ENCODE measurements at regions not wholly inside any gene's neighbourhood (a gene's known extent, or its start where the extent isn't known, plus 50 kb on each side); places are given as distances from the start of the nearest gene placed in this dataset.

DNA sequence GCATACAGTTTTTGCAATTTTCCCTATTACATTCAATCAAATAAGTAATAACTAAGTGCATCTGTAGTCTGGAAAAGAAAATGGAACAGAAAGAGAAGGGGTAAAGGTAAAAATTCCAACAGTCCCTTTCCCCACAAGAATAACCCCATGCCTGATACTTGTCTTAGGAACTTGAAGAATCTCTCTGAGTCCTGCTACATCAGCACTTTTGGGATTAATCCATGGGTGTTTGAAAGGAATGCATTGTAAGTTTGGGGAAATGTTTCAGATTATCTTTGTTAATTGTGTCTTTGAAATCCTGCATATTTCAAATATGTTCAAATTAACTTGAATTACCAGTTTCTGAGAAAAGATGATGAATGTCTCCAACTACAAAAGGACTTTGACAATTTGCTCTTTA is 667.3 kb upstream of the PRKX start:
- Histone ChIP-seq H3K27me3 (ENCODE audit: control insufficient read depth, insufficient read depth, low read length) (no peaks in the 10 kb centered on the region), H3K4me3 (ENCODE audit: low read length in 3 of 3) (no peak overlapping the region), H3K4me1 (ENCODE audit: control insufficient read depth in 2 of 3, insufficient read depth in 2 of 3, low read depth in 1 of 3, low read length in 3 of 3) (no peaks in the 10 kb centered on the region), H3K36me3 (ENCODE audit: control insufficient read depth in 2 of 3, insufficient read depth in 3 of 3, low read length in 3 of 3) (no peaks in the 10 kb centered on the region), H3K9me3 (ENCODE audit: control insufficient read depth in 2 of 3, insufficient read depth in 1 of 3, low read length in 3 of 3) (peaks cover 0 to 4% (median 0%) of the 10 kb centered on the region in 3 donors), H3K9ac (ENCODE audit: low read length in 3 of 3) (no peak overlapping the region), H3K27ac (ENCODE audit: low read depth in 2 of 2, low read length in 2 of 2) (no peak overlapping the region)
- DNase-seq (no peak), FAIRE-seq (no peak)
- intact Hi-C loops (cut with DNase I), result no loop called here
- TF ChIP-seq, protein P1, sequence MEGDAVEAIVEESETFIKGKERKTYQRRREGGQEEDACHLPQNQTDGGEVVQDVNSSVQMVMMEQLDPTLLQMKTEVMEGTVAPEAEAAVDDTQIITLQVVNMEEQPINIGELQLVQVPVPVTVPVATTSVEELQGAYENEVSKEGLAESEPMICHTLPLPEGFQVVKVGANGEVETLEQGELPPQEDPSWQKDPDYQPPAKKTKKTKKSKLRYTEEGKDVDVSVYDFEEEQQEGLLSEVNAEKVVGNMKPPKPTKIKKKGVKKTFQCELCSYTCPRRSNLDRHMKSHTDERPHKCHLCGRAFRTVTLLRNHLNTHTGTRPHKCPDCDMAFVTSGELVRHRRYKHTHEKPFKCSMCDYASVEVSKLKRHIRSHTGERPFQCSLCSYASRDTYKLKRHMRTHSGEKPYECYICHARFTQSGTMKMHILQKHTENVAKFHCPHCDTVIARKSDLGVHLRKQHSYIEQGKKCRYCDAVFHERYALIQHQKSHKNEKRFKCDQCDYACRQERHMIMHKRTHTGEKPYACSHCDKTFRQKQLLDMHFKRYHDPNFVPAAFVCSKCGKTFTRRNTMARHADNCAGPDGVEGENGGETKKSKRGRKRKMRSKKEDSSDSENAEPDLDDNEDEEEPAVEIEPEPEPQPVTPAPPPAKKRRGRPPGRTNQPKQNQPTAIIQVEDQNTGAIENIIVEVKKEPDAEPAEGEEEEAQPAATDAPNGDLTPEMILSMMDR (IDR thresholded peaks at IDR 0.05; ENCODE audit: borderline replicate concordance, extremely low read depth, insufficient read depth), result no peak

DNA sequence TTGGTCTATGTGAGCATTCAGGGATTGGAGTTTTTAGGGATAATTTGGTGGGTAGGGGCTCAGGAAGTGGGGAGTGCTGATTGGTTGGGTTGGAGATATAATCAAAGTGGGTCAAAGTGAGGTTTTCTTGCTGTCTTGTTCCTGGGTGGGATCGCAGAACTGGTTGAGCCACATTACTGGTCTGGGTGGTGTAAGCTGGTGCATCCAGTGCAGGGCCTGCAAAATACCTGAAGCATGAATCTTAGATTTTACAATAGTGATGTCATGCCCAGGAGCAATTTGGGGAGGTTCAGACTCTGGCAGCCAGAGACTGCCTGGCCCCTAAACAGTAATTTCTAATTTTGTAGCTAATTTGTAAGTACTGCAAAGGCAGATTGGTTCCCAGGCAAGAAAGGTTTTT is 665.6 kb upstream of the PRKX start:
- Histone ChIP-seq H3K4me3 (ENCODE audit: low read length in 3 of 3) (no peak overlapping the region), H3K27me3 (ENCODE audit: control insufficient read depth, insufficient read depth, low read length) (no peaks in the 10 kb centered on the region), H3K36me3 (ENCODE audit: control insufficient read depth in 2 of 3, insufficient read depth in 3 of 3, low read length in 3 of 3) (no peaks in the 10 kb centered on the region), H3K9ac (ENCODE audit: low read length in 3 of 3) (no peak overlapping the region), H3K9me3 (ENCODE audit: control insufficient read depth in 2 of 3, insufficient read depth in 1 of 3, low read length in 3 of 3) (peaks cover 0 to 4% (median 0%) of the 10 kb centered on the region in 3 donors), H3K4me1 (ENCODE audit: control insufficient read depth in 2 of 3, insufficient read depth in 2 of 3, low read depth in 1 of 3, low read length in 3 of 3) (no peaks in the 10 kb centered on the region), H3K27ac (ENCODE audit: low read depth in 2 of 2, low read length in 2 of 2) (no peak overlapping the region)
- intact Hi-C loops (cut with DNase I), result no loop called here
- FAIRE-seq (no peak), DNase-seq (no peak)
- TF ChIP-seq, protein P1 (IDR thresholded peaks at IDR 0.05; ENCODE audit: borderline replicate concordance, extremely low read depth, insufficient read depth), result no peak

DNA sequence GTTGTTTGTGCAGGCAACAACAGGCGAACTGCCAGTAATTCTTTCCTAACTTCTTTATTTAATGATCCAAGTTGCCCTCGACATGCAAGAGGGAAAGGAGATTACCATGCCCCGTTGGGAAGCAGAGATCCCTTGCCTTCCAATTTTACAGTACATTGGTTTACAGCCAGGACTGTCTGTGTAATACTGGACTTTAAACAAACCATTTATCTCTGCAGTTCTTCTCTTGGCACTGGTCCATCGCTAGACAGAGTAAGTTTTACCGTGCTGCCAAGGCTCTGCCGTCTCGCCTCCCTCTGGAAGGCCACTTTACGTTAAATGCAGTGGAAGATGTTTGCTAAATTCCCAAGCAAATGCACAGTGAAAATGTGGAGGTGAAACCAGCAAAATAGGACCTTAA is 660.3 kb upstream of the PRKX start:
- H3K27me3 ChIP-seq (ENCODE audit: control insufficient read depth, insufficient read depth, low read length), result no peaks in the 10 kb centered on the region
- no peak overlapping the region for H3K27ac ChIP-seq (ENCODE audit: low read depth in 2 of 2, low read length in 2 of 2)
- FAIRE-seq (no peak), DNase-seq (no peak)
- TF ChIP-seq, protein P1 (IDR thresholded peaks at IDR 0.05; ENCODE audit: borderline replicate concordance, extremely low read depth, insufficient read depth), result no peak
- H3K9ac ChIP-seq (ENCODE audit: low read length in 3 of 3), result no peak overlapping the region
- intact Hi-C loops (cut with DNase I), result no loop called here
- no peaks in the 10 kb centered on the region for H3K36me3 ChIP-seq (ENCODE audit: control insufficient read depth in 2 of 3, insufficient read depth in 3 of 3, low read length in 3 of 3)
- no peaks in the 10 kb centered on the region for H3K4me1 ChIP-seq (ENCODE audit: control insufficient read depth in 2 of 3, insufficient read depth in 2 of 3, low read depth in 1 of 3, low read length in 3 of 3)
- no peak overlapping the region for H3K4me3 ChIP-seq (ENCODE audit: low read length in 3 of 3)
- peaks cover 0 to 2% (median 0%) of the 10 kb centered on the region in 3 donors for H3K9me3 ChIP-seq (ENCODE audit: control insufficient read depth in 2 of 3, insufficient read depth in 1 of 3, low read length in 3 of 3)

DNA sequence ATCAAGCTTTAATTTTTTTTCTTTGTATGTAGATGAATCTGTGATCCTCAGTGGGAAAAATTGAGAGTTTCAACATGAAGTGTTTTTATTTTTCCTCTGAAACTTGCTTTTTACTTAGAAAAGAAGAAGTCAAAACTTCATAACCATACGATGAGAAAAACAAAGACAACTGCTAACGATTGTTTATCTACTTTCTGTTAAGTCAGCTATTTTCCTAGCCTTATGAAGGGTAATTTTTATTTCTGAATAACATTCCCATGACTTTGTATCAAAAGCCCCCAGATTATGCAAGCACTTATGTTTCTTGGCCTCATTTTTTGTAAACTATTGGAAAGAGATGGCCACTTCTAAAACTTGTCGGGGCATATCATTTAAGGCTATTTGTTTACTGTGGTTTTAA is 645.1 kb upstream of the PRKX start:
- H3K27me3 ChIP-seq (ENCODE audit: control insufficient read depth, insufficient read depth, low read length), result no peaks in the 10 kb centered on the region
- DNase-seq (no peak), FAIRE-seq (no peak)
- intact Hi-C loops (cut with DNase I), result no loop called here
- no peaks in the 10 kb centered on the region for H3K4me1 ChIP-seq (ENCODE audit: control insufficient read depth in 2 of 3, insufficient read depth in 2 of 3, low read depth in 1 of 3, low read length in 3 of 3)
- TF ChIP-seq, protein P1 (IDR thresholded peaks at IDR 0.05; ENCODE audit: borderline replicate concordance, extremely low read depth, insufficient read depth), result no peak
- H3K4me3 ChIP-seq (ENCODE audit: low read length in 3 of 3), result no peak overlapping the region
- H3K9me3 ChIP-seq (ENCODE audit: control insufficient read depth in 2 of 3, insufficient read depth in 1 of 3, low read length in 3 of 3), result no peaks in the 10 kb centered on the region
- no peak overlapping the region for H3K27ac ChIP-seq (ENCODE audit: low read depth in 2 of 2, low read length in 2 of 2)
- no peak overlapping the region for H3K9ac ChIP-seq (ENCODE audit: low read length in 3 of 3)
- no peaks in the 10 kb centered on the region for H3K36me3 ChIP-seq (ENCODE audit: control insufficient read depth in 2 of 3, insufficient read depth in 3 of 3, low read length in 3 of 3)
